LNCaP clone FGC (cell line): ENCODE measurements at regions not wholly inside any gene's neighbourhood (a gene's known extent, or its start where the extent isn't known, plus 50 kb on each side); places are given as distances from the start of the nearest gene placed in this dataset.

Source experiments
- DNase-seq: peaks from one replicate; pipeline ENCODE4 v3.0.0-alpha.2; 2011; ENCODE audit warnings: low read depth
- H3K4me3 ChIP-seq: 2 replicates; pipeline ENCODE4 v1.5.1; 2011; ENCODE audit warnings: mild to moderate bottlenecking, low read depth, low read length, control low read depth
- CTCF ChIP-seq: IDR thresholded peaks from 2 replicates; pipeline ENCODE4 v1.5.1; 2012; ENCODE audit warnings: mild to moderate bottlenecking; ENCODE audit not compliant: control insufficient read depth, insufficient read depth; ENCODE audit errors: extremely low read depth

DNA sequence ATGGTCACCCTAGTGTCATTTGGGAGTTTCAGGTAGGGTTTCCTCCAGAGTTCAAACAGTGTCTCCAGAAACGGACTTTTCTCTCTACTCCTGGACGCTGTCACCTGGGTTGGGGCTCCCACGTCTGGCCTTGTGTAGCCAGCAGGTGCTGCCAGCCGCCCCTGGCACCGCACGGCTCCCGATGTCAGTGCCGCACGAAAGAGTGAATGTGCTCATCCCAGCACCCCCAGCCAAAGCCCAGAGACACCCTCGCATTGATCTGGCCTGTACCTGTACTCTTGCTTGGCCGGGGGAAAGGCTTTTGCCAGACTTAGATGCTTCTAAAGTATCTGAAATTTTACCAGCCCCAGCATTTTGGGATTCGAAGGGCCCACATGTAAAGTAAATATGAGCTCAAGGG, 351.9 kb downstream of the C16orf95 start:
- no peak for DNase-seq
- no peak for TF ChIP-seq CTCF
- H3K4me3 ChIP-seq: no peak overlapping the region

DNA sequence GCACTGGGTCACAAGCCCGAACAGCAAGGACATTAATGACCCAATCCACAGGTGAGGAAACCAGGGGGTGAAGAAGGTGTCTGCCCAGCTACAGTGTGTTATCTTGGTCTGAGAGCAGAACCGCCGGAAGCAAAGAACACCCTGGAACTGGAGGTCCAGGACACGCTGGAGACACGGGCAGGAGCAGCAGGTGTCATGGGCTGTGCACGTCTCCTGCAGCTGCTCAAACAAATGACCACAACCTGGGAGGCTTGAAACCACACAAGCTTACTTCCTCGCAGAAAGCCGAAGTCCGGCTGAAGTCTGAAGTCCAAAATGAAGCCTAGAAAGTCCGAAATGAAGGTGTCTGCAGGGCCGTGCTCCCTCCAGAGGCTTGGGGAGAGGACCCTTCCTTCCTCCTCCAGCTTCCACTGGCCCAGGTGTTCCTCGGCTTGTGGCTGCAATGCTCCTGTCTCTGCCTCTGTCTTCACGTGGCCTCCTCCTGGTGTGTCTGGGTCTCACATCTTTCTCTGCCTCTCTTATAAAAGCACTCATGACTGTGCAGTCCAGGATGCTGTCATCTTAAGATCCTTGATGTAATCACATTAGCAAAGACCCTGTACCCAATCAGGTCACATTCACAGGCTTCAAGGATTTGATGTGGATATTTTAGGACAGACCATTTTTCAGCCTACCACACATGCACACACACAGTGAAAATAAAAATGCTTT, 351.2 kb downstream of the C16orf95 start:
- no peak for TF ChIP-seq CTCF
- H3K4me3 ChIP-seq: no peak overlapping the region
- no peak for DNase-seq

DNA sequence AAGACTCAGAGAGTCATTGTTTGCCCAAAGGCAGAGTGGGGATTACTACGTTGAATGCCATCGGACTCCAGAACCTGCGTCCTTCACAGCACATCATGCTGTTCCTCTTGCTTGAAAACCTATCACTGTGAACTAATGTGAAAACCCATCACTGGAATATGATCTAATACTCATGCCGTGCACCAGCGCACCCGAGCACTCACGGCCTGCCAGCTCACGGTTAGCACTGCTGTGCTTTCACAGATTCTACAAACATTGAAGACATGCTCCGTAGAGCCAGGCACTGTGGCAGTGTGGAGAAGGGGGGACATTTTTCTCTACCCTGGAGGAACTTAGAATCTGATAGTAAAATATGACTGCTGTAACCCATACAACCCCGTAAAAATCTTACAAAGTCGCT, 350.4 kb downstream of the C16orf95 start:
- DNase-seq: no peak
- TF ChIP-seq CTCF: no peak
- no peak overlapping the region for H3K4me3 ChIP-seq

DNA sequence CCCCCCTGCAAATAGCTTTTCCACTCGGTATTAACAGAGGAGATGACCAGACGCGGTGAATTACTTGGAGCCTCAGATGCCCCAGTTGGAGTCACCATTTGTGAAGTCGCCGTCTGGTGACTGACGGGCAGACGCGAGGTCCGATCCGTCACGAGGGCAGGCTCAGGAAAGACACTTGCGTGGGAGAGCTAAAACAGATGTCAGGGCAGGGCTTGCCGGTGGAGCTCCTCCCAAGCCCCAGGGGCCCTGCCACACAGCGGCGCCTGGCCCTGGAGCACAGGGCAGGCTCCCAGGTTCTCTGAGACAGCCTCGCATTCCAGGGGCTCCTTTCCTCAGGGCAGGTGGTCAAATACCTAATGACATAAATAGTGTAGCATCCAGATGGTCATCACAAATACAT, 348.3 kb downstream of the C16orf95 start:
- no peak for TF ChIP-seq CTCF
- DNase-seq: no peak
- H3K4me3 ChIP-seq: no peak overlapping the region

DNA sequence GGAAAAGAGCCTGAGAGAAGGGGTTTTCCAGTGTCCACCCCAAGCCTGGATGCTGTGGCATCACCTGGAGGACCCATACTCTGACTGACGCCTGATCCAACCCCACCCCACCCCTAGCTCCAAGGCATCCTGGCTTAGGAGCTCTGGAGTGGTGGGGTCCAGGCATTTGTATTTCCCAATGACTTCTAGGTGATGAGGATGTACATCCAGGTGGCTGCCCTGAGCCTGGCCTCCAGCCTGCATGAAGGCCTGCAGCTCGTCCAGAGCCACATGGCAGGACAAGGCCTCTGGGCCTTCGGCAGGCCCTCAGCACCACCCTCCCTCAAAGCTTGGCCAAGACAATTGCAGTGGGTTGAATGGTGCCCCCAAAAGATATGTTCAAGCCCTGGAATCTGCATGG, 347.5 kb downstream of the C16orf95 start:
- TF ChIP-seq CTCF: no peak
- no peak for DNase-seq
- H3K4me3 ChIP-seq: no peak overlapping the region

DNA sequence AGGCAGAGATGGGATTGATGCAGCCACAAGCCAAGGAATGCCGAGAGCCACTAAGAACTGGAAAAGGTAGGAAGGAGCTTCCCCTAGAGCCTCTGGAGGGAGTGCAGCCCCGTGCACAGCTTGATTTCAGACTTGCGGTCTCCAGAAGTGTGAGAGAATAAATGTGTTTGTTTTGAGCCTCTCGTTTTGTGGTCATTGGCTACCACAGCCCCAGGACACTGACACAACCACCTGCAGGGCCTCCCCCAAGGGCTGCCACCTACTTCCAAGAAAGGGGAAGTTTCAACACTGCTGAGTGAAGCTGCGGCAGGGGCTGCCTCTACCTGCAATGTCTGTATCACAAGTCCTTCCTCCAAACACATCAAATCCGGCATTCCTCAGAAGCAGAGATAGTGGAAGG, 346.9 kb downstream of the C16orf95 start:
- no peak for TF ChIP-seq CTCF
- DNase-seq: no peak
- H3K4me3 ChIP-seq: no peak overlapping the region

GRCh38 chr16:86970726-86971125, 346.5 kb downstream of the C16orf95 start:
- H3K4me3 ChIP-seq: no peak overlapping the region
- DNase-seq: no peak
- TF ChIP-seq CTCF: no peak
